Neural progenitor cell (in vitro differentiated cells): ENCODE measurements at regions not wholly inside any gene's neighbourhood (a gene's known extent, or its start where the extent isn't known, plus 50 kb on each side); places are given as distances from the start of the nearest gene placed in this dataset.

Experiments
- DNase-seq: peaks from one replicate; pipeline ENCODE4 v3.0.0-alpha.2; 2016; ENCODE audit warnings: low spot score
- H2AFZ ChIP-seq: fragments of 200-600 bp; sonication (generic); replicated peaks from 2 replicates; pipeline ENCODE4 v1.6.1; 2016; ENCODE audit warnings: antibody characterized with exemption
- H3F3A ChIP-seq: fragments of 200-600 bp; sonication (generic); 2 replicates; pipeline ENCODE4 v1.6.1; 2016; ENCODE audit warnings: antibody characterized with exemption, low read depth
- H3K27ac ChIP-seq: fragments of 200-600 bp; sonication (generic); 2 replicates; pipeline ENCODE4 v1.5.1; 2016; ENCODE audit warnings: mild to moderate bottlenecking
- H3K27me3 ChIP-seq: fragments of 200-600 bp; sonication (generic); 2 replicates; pipeline ENCODE4 v1.6.1; 2016; ENCODE audit warnings: mild to moderate bottlenecking, moderate library complexity
- H3K36me3 ChIP-seq: fragments of 200-600 bp; sonication (generic); 2 replicates; pipeline ENCODE4 v1.5.1; 2016
- H3K4me1 ChIP-seq: fragments of 200-600 bp; sonication (generic); 2 replicates; pipeline ENCODE4 v1.6.1; 2016; ENCODE audit warnings: mixed run types
- H3K4me2 ChIP-seq: fragments of 200-600 bp; sonication (generic); 2 replicates; pipeline ENCODE4 v1.6.1; 2016
- H3K4me3 ChIP-seq: fragments of 200-600 bp; sonication (generic); 2 replicates; pipeline ENCODE4 v1.5.1; 2016
- H3K79me2 ChIP-seq: fragments of 200-600 bp; sonication (generic); 2 replicates; pipeline ENCODE4 v1.6.1; 2016; ENCODE audit warnings: low read depth
- H3K9ac ChIP-seq: fragments of 200-600 bp; sonication (generic); 2 replicates; pipeline ENCODE4 v1.6.1; 2016
- H3K9me3 ChIP-seq: fragments of 200-600 bp; sonication (generic); 2 replicates; pipeline ENCODE4 v1.5.1; 2016; ENCODE audit warnings: low read depth
- H4K20me1 ChIP-seq: fragments of 200-600 bp; sonication (generic); 2 replicates; pipeline ENCODE4 v1.6.1; 2016; ENCODE audit warnings: low read depth
- H3K27ac Mint-ChIP-seq: 3 replicates; pipeline ENCODE4 v1.8.0; 2021; ENCODE audit warnings: mixed read lengths
- H3K27me3 Mint-ChIP-seq: 2 replicates; pipeline ENCODE4 v1.8.0; 2022; ENCODE audit warnings: low read depth, mild to moderate bottlenecking, inconsistent platforms, moderate library complexity, mixed read lengths; ENCODE audit not compliant: insufficient read depth
- H3K36me3 Mint-ChIP-seq: 3 replicates; pipeline ENCODE4 v1.8.0; 2021; ENCODE audit warnings: mixed read lengths
- H3K4me1 Mint-ChIP-seq: 3 replicates; pipeline ENCODE4 v1.8.0; 2021; ENCODE audit warnings: mixed read lengths
- H3K4me3 Mint-ChIP-seq: 3 replicates; pipeline ENCODE4 v1.8.0; 2021; ENCODE audit warnings: mild to moderate bottlenecking, moderate library complexity, mixed read lengths
- H3K9me3 Mint-ChIP-seq: 3 replicates; pipeline ENCODE4 v1.8.0; 2020; ENCODE audit warnings: mixed read lengths
- CTCF ChIP-seq: fragments of 200-600 bp; sonication (generic); IDR thresholded peaks from 2 replicates; pipeline ENCODE4 v1.5.1; 2017; ENCODE audit warnings: antibody characterized with exemption, mild to moderate bottlenecking
- EZH2 ChIP-seq: fragments of 200-600 bp; sonication (generic); IDR thresholded peaks from 2 replicates; pipeline ENCODE4 v1.6.1; 2017; ENCODE audit warnings: antibody characterized with exemption, mild to moderate bottlenecking, moderate library complexity
- EZH2phosphoT487 ChIP-seq: fragments of 200-600 bp; sonication (generic); IDR thresholded peaks from 2 replicates; pipeline ENCODE4 v1.6.1; 2017; ENCODE audit warnings: antibody characterized with exemption

DNA sequence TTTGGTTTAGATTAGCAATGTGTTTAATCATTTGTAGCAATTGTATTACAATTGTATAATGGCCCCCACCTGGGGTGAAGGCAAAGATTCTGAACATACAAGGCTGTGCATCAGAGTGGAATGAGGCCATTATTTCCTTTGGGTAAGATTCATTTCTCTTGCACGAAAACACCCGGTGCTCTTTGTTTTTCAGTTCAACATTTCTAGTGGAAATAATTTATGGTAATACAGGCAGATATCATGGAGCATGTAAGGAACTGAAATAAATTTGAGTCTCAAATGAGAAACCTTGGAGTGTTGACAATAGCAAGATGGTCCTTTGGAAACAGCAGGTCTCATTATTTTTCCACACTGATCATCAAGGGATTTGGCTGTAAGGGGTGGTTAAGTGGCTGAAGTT lies 475.9 kb downstream of the GABRG2 start:
- H3K4me1 Mint-ChIP-seq, result peaks cover 11% of the 10 kb centered on the region
- Histone ChIP-seq H3K27ac (no peak overlapping the region), H3K9ac (no peak overlapping the region), H3K27me3 (no peaks in the 10 kb centered on the region), H3F3A (no peaks in the 10 kb centered on the region), H3K4me3 (no peak overlapping the region), H4K20me1 (no peaks in the 10 kb centered on the region), H3K9me3 (no peaks in the 10 kb centered on the region), H3K4me2 (no peak overlapping the region), H3K36me3 (no peaks in the 10 kb centered on the region), H3K79me2 (no peaks in the 10 kb centered on the region), H3K4me1 (peaks cover 8% of the 10 kb centered on the region), H2AFZ (no peak overlapping the region)
- no peaks in the 10 kb centered on the region for H3K36me3 Mint-ChIP-seq
- no peak overlapping the region for H3K4me3 Mint-ChIP-seq
- no peaks in the 10 kb centered on the region for H3K9me3 Mint-ChIP-seq
- H3K27me3 Mint-ChIP-seq, result no peaks in the 10 kb centered on the region
- TF ChIP-seq CTCF, result no peak
- peak; percentile 39 for DNase-seq
- no peak overlapping the region for H3K27ac Mint-ChIP-seq

- no peak for DNase-seq
- no peak for TF ChIP-seq EZH2
- no peak for TF ChIP-seq CTCF
- no peak for TF ChIP-seq EZH2phosphoT487
- H3K27me3 Mint-ChIP-seq, result no peaks in the 10 kb centered on the region
- H3K79me2 ChIP-seq, result no peaks in the 10 kb centered on the region
- no peaks in the 10 kb centered on the region for H4K20me1 ChIP-seq
- no peak overlapping the region for H3K4me3 ChIP-seq
- H3K27me3 ChIP-seq, result no peaks in the 10 kb centered on the region
- no peaks in the 10 kb centered on the region for H3K36me3 ChIP-seq
- no peak overlapping the region for H3K27ac Mint-ChIP-seq
- no peaks in the 10 kb centered on the region for H3K9me3 Mint-ChIP-seq
- no peak overlapping the region for H3K4me2 ChIP-seq
- H3K9ac ChIP-seq, result no peak overlapping the region
- no peak overlapping the region for H3K27ac ChIP-seq
- no peaks in the 10 kb centered on the region for H3K36me3 Mint-ChIP-seq
- peaks cover 11% of the 10 kb centered on the region for H3K4me1 Mint-ChIP-seq
- H3F3A ChIP-seq, result no peaks in the 10 kb centered on the region
- H3K9me3 ChIP-seq, result no peaks in the 10 kb centered on the region
- H2AFZ ChIP-seq, result no peak overlapping the region
- H3K4me1 ChIP-seq, result peaks cover 8% of the 10 kb centered on the region
- no peak overlapping the region for H3K4me3 Mint-ChIP-seq
These were observed 477.3 kb downstream of the GABRG2 start for GRCh38 chr5:162544905-162545304.

- no peak overlapping the region for H3K4me2 ChIP-seq
- no peak overlapping the region for H3K4me3 Mint-ChIP-seq
These were observed 482.7 kb downstream of the GABRG2 start for GRCh38 chr5:162550236-162550635.

More at GRCh38 chr5:162550236-162550635, 482.7 kb downstream of the GABRG2 start:
- Histone ChIP-seq H2AFZ (no peak overlapping the region), H3K9ac (no peak overlapping the region), H3F3A (no peaks in the 10 kb centered on the region), H3K79me2 (no peaks in the 10 kb centered on the region), H3K27me3 (no peaks in the 10 kb centered on the region), H4K20me1 (no peaks in the 10 kb centered on the region), H3K36me3 (no peaks in the 10 kb centered on the region), H3K27ac (no peak overlapping the region), H3K4me3 (no peak overlapping the region), H3K9me3 (no peaks in the 10 kb centered on the region), H3K4me1 (no peaks in the 10 kb centered on the region)
- TF ChIP-seq EZH2phosphoT487 (no peak), EZH2 (no peak), CTCF (no peak)
- Mint-ChIP-seq H3K27me3 (peaks cover 2% of the 10 kb centered on the region), H3K4me1 (no peaks in the 10 kb centered on the region), H3K9me3 (no peaks in the 10 kb centered on the region), H3K36me3 (no peaks in the 10 kb centered on the region), H3K27ac (no peak overlapping the region)
- DNase-seq, result no peak
